ENCODE measurements at regions not wholly inside any gene's neighbourhood (a gene's known extent, or its start where the extent isn't known, plus 50 kb on each side); places are given as distances from the start of the nearest gene placed in this dataset.

GRCh38 chr5:166251786-166252185, 2039.7 kb upstream of the WWC1 start:
- FAIRE-seq (no peak), DNase-seq (ENCODE audit: low read depth, low spot score) (no peak)
- Histone ChIP-seq H3K4me1 (ENCODE audit: control insufficient read depth, extremely low read depth, insufficient read depth, low read length) (no peaks in the 10 kb centered on the region), H3K9me1 (ENCODE audit: control insufficient read depth, extremely low read depth, insufficient read depth, low read length) (no peaks in the 10 kb centered on the region), H3K4me2 (ENCODE audit: control insufficient read depth, extremely low read depth, insufficient read depth, low read depth, low read length) (no peak overlapping the region), H3K27me3 (ENCODE audit: control insufficient read depth, extremely low read depth, insufficient read depth, low read length) (no peaks in the 10 kb centered on the region), H3K9ac (ENCODE audit: control insufficient read depth, extremely low read depth, insufficient read depth, low read length) (no peak overlapping the region), H3K36me3 (ENCODE audit: control insufficient read depth in 2 of 2, extremely low read depth in 1 of 2, insufficient read depth in 2 of 2, low read length in 2 of 2) (no peaks in the 10 kb centered on the region), H2AFZ (ENCODE audit: control insufficient read depth, low read length) (no peak overlapping the region), H3K9me3 (ENCODE audit: control insufficient read depth, low read depth, low read length) (no peaks in the 10 kb centered on the region), H3K79me2 (ENCODE audit: control insufficient read depth, insufficient read depth, low read length) (no peaks in the 10 kb centered on the region), H3K27ac (ENCODE audit: control insufficient read depth, insufficient read depth, low read length) (no peak overlapping the region), H3K4me3 (ENCODE audit: control insufficient read depth in 2 of 3, extremely low read depth in 1 of 3, insufficient read depth in 2 of 3, low read depth in 1 of 3, low read length in 3 of 3) (no peak overlapping the region), H4K20me1 (ENCODE audit: control insufficient read depth, extremely low read depth, insufficient read depth, low read length) (no peaks in the 10 kb centered on the region)
- no peak for TF ChIP-seq EZH2 (IDR thresholded peaks at IDR 0.05; ENCODE audit: low read length)
- TF ChIP-seq CTCF (optimal IDR thresholded peaks at IDR 0.05 in 1 of 3, IDR thresholded peaks at IDR 0.05 in 1 of 3, conservative IDR thresholded peaks at IDR 0.05 in 1 of 3; ENCODE audit: extremely low read depth in 1 of 3, insufficient read depth in 2 of 3, low read length in 3 of 3): no peak
- dilution Hi-C loops (cut with MboI; ENCODE audit: extremely low pct_ligation_motif_present, low sequenced_read_pairs): no loop called here

GRCh38 chr5:166257661-166258060, 2033.8 kb upstream of the WWC1 start:
- H3K4me1 ChIP-seq (ENCODE audit: control insufficient read depth, extremely low read depth, insufficient read depth, low read length): no peaks in the 10 kb centered on the region
- no peaks in the 10 kb centered on the region for H3K9me3 ChIP-seq (ENCODE audit: control insufficient read depth, low read depth, low read length)
- H3K4me2 ChIP-seq (ENCODE audit: control insufficient read depth, extremely low read depth, insufficient read depth, low read depth, low read length): no peak overlapping the region
- H3K27ac ChIP-seq (ENCODE audit: control insufficient read depth, insufficient read depth, low read length): no peak overlapping the region
- no peak overlapping the region for H3K4me3 ChIP-seq (ENCODE audit: control insufficient read depth in 2 of 3, extremely low read depth in 1 of 3, insufficient read depth in 2 of 3, low read depth in 1 of 3, low read length in 3 of 3)
- H3K9ac ChIP-seq (ENCODE audit: control insufficient read depth, extremely low read depth, insufficient read depth, low read length): no peak overlapping the region
- dilution Hi-C loops (cut with MboI; ENCODE audit: extremely low pct_ligation_motif_present, low sequenced_read_pairs): no loop called here
- no peaks in the 10 kb centered on the region for H3K79me2 ChIP-seq (ENCODE audit: control insufficient read depth, insufficient read depth, low read length)
- FAIRE-seq (no peak), DNase-seq (ENCODE audit: low read depth, low spot score) (no peak)
- TF ChIP-seq EZH2 (IDR thresholded peaks at IDR 0.05; ENCODE audit: low read length) (no peak), CTCF (optimal IDR thresholded peaks at IDR 0.05 in 1 of 3, IDR thresholded peaks at IDR 0.05 in 1 of 3, conservative IDR thresholded peaks at IDR 0.05 in 1 of 3; ENCODE audit: extremely low read depth in 1 of 3, insufficient read depth in 2 of 3, low read length in 3 of 3) (no peak)
- no peaks in the 10 kb centered on the region for H4K20me1 ChIP-seq (ENCODE audit: control insufficient read depth, extremely low read depth, insufficient read depth, low read length)
- H3K36me3 ChIP-seq (ENCODE audit: control insufficient read depth in 2 of 2, extremely low read depth in 1 of 2, insufficient read depth in 2 of 2, low read length in 2 of 2): no peaks in the 10 kb centered on the region
- no peak overlapping the region for H2AFZ ChIP-seq (ENCODE audit: control insufficient read depth, low read length)
- no peaks in the 10 kb centered on the region for H3K27me3 ChIP-seq (ENCODE audit: control insufficient read depth, extremely low read depth, insufficient read depth, low read length)
- no peaks in the 10 kb centered on the region for H3K9me1 ChIP-seq (ENCODE audit: control insufficient read depth, extremely low read depth, insufficient read depth, low read length)

Data from keratinocyte (primary cell).